ENCODE measurements at regions not wholly inside any gene's neighbourhood (a gene's known extent, or its start where the extent isn't known, plus 50 kb on each side); places are given as distances from the start of the nearest gene placed in this dataset.

DNA sequence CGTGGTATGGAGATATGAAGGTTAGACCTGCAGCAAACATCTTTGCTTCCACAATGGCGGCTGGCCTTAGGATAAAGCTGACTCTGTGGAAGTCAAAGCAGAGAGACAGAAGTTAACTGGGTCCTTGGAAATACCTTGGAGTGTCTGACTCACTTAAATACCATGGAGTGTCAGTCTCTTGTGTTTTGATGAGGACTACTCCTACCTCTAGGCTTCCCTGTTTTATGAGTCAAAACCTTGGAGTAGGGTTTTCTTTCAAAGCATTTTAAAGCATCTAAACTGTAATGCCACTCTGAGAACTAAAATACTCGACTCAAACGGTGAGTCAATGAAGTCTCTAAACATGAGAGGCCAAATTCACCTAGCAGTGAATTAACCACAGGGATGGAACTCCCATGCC, 329.1 kb downstream of the SAMD5 start:
- ATAC-seq (no peak), FAIRE-seq (no peak), DNase-seq (ENCODE audit: low read depth in 1 of 2, low spot score in 1 of 2) (no peak)
- Histone ChIP-seq H3K4me1 (no peaks in the 10 kb centered on the region), H3K4me2 (no peak overlapping the region), H3K27ac (no peak overlapping the region), H3K4me3 (no peak overlapping the region), H3K9me3 (no peaks in the 10 kb centered on the region)
- ChIA-PET CTCF (no interaction called here), POLR2A (no interaction called here)
- TF ChIP-seq POLR2A (IDR thresholded peaks at IDR 0.05; ENCODE audit: low read length) (no peak), SREBF2 (IDR thresholded peaks at IDR 0.05) (no peak), JUNB (IDR thresholded peaks at IDR 0.05) (no peak), EHF (CRISPR knock-in tag; IDR thresholded peaks at IDR 0.05) (no peak), EP300 (IDR thresholded peaks at IDR 0.05) (no peak), EHMT2 (IDR thresholded peaks at IDR 0.05; ENCODE audit: low read depth) (no peak), HEYL (CRISPR knock-in tag; IDR thresholded peaks at IDR 0.05) (no peak)
- WGBS (ENCODE audit: missing lambda C conversion rate): 23% methylated on average over 4 of the region's 4 CpGs

DNA sequence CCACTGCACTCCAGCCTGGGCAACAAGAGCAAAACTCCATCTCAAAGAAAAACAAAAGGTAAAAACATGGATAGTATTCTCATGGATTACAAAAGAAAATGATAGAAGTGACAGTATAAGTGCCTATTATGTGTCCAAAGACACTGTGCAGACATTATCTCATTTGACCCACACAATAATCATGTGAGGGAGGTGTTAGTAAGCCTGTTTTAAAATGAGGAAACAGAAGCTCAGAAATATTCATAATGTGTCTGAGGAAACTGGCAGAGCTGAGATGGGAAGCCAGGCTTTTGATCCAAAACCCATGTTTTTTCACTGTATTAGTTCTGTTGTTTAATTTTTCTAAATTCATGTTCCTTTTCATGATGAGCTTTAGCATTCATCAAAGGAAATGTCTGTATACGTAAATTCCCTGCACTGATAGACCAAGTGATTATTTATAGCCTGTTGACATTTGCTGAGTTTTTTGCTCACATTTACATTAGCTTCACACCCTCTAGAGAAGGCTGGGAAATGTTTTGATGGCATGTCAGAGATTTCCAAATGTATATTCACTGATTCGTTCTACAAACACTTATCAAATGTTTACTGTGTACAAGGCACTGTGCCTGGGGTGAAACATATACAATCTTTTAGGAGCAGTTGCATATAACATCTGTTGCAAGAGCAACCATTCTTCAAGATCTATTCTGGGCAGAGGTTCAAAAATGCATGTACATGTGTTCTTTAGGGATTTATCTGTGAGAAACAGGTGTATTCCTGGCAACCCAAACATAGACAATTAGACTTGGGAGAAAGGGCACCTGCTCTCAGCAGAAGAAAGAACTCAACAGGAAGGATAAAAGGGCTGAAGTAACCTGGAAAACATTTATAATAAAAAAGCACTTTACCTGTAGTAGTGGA, 331.5 kb downstream of the SAMD5 start:
- POLR2A ChIA-PET: no interaction called here
- H3K4me3 ChIP-seq: no peak overlapping the region
- ATAC-seq (no peak), DNase-seq (ENCODE audit: low read depth in 1 of 2, low spot score in 1 of 2) (no peak), FAIRE-seq (no peak)
- no peak overlapping the region for H3K27ac ChIP-seq
- H3K9me3 ChIP-seq: no peaks in the 10 kb centered on the region; the same call in 2 of the 3 replicates
- CTCF ChIA-PET: no interaction called here
- no peak overlapping the region for H3K4me2 ChIP-seq
- TF ChIP-seq, protein P1, sequence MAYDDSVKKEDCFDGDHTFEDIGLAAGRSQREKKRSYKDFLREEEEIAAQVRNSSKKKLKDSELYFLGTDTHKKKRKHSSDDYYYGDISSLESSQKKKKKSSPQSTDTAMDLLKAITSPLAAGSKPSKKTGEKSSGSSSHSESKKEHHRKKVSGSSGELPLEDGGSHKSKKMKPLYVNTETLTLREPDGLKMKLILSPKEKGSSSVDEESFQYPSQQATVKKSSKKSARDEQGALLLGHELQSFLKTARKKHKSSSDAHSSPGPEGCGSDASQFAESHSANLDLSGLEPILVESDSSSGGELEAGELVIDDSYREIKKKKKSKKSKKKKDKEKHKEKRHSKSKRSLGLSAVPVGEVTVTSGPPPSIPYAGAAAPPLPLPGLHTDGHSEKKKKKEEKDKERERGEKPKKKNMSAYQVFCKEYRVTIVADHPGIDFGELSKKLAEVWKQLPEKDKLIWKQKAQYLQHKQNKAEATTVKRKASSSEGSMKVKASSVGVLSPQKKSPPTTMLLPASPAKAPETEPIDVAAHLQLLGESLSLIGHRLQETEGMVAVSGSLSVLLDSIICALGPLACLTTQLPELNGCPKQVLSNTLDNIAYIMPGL (CRISPR knock-in tag; IDR thresholded peaks at IDR 0.05; ENCODE audit: borderline replicate concordance): no peak
- no peak for TF ChIP-seq NR3C1 (IDR thresholded peaks at IDR 0.05)
- no peak for TF ChIP-seq FOSL2 (IDR thresholded peaks at IDR 0.05)
- no peak for TF ChIP-seq FOSL2 (CRISPR knock-in tag; IDR thresholded peaks at IDR 0.05)
- TF ChIP-seq, protein P2, sequence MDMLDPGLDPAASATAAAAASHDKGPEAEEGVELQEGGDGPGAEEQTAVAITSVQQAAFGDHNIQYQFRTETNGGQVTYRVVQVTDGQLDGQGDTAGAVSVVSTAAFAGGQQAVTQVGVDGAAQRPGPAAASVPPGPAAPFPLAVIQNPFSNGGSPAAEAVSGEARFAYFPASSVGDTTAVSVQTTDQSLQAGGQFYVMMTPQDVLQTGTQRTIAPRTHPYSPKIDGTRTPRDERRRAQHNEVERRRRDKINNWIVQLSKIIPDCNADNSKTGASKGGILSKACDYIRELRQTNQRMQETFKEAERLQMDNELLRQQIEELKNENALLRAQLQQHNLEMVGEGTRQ (IDR thresholded peaks at IDR 0.05): no peak
- no peak for TF ChIP-seq PHF8 (IDR thresholded peaks at IDR 0.05; ENCODE audit: borderline replicate concordance, low read depth)
- no peaks in the 10 kb centered on the region for H3K4me1 ChIP-seq
- WGBS (ENCODE audit: missing lambda C conversion rate): 43% methylated on average over 2 of the region's 2 CpGs

DNA sequence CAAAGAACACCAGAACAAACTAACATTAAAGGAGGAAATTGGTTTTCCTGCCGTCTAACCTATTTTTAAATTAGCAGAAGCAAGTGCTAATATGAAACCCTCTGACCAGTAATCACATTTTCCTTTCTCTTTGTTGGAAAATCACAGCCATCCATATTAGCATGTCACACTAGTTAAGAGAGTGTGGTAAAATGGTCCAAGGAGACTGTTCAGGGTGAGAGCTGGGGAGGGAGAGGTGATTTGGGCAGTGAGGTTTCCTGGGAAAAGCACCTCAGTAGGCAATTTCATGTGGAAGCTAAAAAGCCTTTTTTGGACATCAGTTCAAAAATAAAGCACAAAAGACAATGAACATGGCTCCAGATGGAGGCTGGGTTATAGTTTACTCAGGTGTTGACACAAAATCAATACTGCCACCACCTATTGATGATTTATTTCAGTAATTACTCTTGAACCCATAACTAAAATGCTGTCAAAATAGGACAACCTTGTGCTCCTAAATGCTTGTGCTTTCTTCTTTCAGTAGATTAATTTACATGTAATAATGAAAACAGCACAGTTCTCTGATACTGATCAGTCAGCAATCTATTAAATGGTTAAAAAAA, 333.2 kb downstream of the SAMD5 start:
- H3K4me3 ChIP-seq: no peak overlapping the region
- no peak for ATAC-seq
- DNase-seq (ENCODE audit: low read depth in 1 of 2, low spot score in 1 of 2): no peak
- FAIRE-seq: no peak
- H3K9me3 ChIP-seq: no peaks in the 10 kb centered on the region; the same call in 2 of the 3 replicates
- POLR2A ChIA-PET: no interaction called here
- H3K27ac ChIP-seq: no peak overlapping the region
- no peaks in the 10 kb centered on the region for H3K4me1 ChIP-seq
- no peak overlapping the region for H3K4me2 ChIP-seq
- TF ChIP-seq ZSCAN20 (CRISPR knock-in tag; IDR thresholded peaks at IDR 0.05) (no peak), POLR2AphosphoS2 (conservative IDR thresholded peaks at IDR 0.05; ENCODE audit: low read length) (no peak), NFE2L2 (conservative IDR thresholded peaks at IDR 0.05; ENCODE audit: low read length) (no peak), MAZ (IDR thresholded peaks at IDR 0.05; ENCODE audit: borderline replicate concordance, low read depth, low read length) (no peak), HDAC2 (IDR thresholded peaks at IDR 0.05) (no peak), ZC3H11A (IDR thresholded peaks at IDR 0.05) (no peak), RFX5 (IDR thresholded peaks at IDR 0.05) (no peak), ZFP36 (IDR thresholded peaks at IDR 0.05; ENCODE audit: borderline replicate concordance, partially characterized antibody) (no peak), HOXA7 (CRISPR knock-in tag; IDR thresholded peaks at IDR 0.05) (no peak)
- TF ChIP-seq, protein P3, sequence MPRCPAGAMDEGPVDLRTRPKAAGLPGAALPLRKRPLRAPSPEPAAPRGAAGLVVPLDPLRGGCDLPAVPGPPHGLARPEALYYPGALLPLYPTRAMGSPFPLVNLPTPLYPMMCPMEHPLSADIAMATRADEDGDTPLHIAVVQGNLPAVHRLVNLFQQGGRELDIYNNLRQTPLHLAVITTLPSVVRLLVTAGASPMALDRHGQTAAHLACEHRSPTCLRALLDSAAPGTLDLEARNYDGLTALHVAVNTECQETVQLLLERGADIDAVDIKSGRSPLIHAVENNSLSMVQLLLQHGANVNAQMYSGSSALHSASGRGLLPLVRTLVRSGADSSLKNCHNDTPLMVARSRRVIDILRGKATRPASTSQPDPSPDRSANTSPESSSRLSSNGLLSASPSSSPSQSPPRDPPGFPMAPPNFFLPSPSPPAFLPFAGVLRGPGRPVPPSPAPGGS (IDR thresholded peaks at IDR 0.05): no peak
- TF ChIP-seq, protein P4, sequence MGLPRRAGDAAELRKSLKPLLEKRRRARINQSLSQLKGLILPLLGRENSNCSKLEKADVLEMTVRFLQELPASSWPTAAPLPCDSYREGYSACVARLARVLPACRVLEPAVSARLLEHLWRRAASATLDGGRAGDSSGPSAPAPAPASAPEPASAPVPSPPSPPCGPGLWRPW (IDR thresholded peaks at IDR 0.05): no peak
- TF ChIP-seq, protein P5, sequence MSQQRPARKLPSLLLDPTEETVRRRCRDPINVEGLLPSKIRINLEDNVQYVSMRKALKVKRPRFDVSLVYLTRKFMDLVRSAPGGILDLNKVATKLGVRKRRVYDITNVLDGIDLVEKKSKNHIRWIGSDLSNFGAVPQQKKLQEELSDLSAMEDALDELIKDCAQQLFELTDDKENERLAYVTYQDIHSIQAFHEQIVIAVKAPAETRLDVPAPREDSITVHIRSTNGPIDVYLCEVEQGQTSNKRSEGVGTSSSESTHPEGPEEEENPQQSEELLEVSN (IDR thresholded peaks at IDR 0.05; ENCODE audit: borderline replicate concordance, low read depth): no peak
- TF ChIP-seq, protein P2 (IDR thresholded peaks at IDR 0.05): no peak
- 14% methylated on average over 1 of the region's 1 CpG for WGBS (ENCODE audit: missing lambda C conversion rate)
- CTCF ChIA-PET: no interaction called here
